GM19395 (cell line): ENCODE measurements at regions not wholly inside any gene's neighbourhood (a gene's known extent, or its start where the extent isn't known, plus 50 kb on each side); places are given as distances from the start of the nearest gene placed in this dataset.

Experiments
- ATAC-seq: cut with Tn5 transposase; IDR thresholded peaks from one replicate; pipeline ENCODE4 v1.9.1; 2021; ENCODE audit warnings: mild to moderate bottlenecking, moderate library complexity; ENCODE audit not compliant: unreplicated experiment

GRCh38 chr1:168991667-168992475 is 114.6 kb upstream of the ATP1B1 start:
- ATAC-seq, result no peak

- ATAC-seq, result no peak
Observed at GRCh38 chr1:169001353-169001752, 105.1 kb upstream of the ATP1B1 start.

- ATAC-seq, result no peak
Observed at GRCh38 chr1:169003864-169004516, 102.5 kb upstream of the ATP1B1 start.

- ATAC-seq, result no peak
Observed at GRCh38 chr1:169005776-169006175, 100.7 kb upstream of the ATP1B1 start.

GRCh38 chr1:169009666-169010065 is 96.8 kb upstream of the ATP1B1 start:
- ATAC-seq, result no peak

- peak; percentile 67 for ATAC-seq
Observed at GRCh38 chr1:169012416-169012815, 94.1 kb upstream of the ATP1B1 start.

- ATAC-seq, result no peak
Observed at GRCh38 chr1:169013821-169014220, 92.7 kb upstream of the ATP1B1 start.

GRCh38 chr1:169015464-169015863 is 91.0 kb upstream of the ATP1B1 start:
- ATAC-seq, result no peak

- no peak for ATAC-seq
Observed at GRCh38 chr1:169018751-169019150, 87.7 kb upstream of the ATP1B1 start.

GRCh38 chr1:169019419-169020058 is 87.0 kb upstream of the ATP1B1 start:
- no peak for ATAC-seq

GRCh38 chr1:169020684-169021083 is 85.8 kb upstream of the ATP1B1 start:
- no peak for ATAC-seq

- ATAC-seq, result no peak
Observed at GRCh38 chr1:169022648-169023047, 83.8 kb upstream of the ATP1B1 start.

- ATAC-seq, result no peak
Observed at GRCh38 chr1:169024255-169024654, 82.2 kb upstream of the ATP1B1 start.

GRCh38 chr1:169024800-169025271 is 81.7 kb upstream of the ATP1B1 start:
- ATAC-seq, result peak; percentile 96

GRCh38 chr1:169025412-169025811 is 81.1 kb upstream of the ATP1B1 start:
- peak; percentile 40 for ATAC-seq

GRCh38 chr1:169027607-169028320 is 78.7 kb upstream of the ATP1B1 start:
- ATAC-seq, result peak; percentile 46

GRCh38 chr1:169031566-169032224 is 74.8 kb upstream of the ATP1B1 start:
- ATAC-seq, result no peak

- no peak for ATAC-seq
Observed at GRCh38 chr1:169041366-169041765, 65.1 kb upstream of the ATP1B1 start.

GRCh38 chr1:169042377-169042776 is 64.1 kb upstream of the ATP1B1 start:
- no peak for ATAC-seq

- peak; percentile 4 for ATAC-seq
Observed at GRCh38 chr1:169043823-169044222, 62.7 kb upstream of the ATP1B1 start.

- ATAC-seq, result peak; percentile 97
Observed at GRCh38 chr1:169044296-169044695, 62.2 kb upstream of the ATP1B1 start.
